Mesothelial cell of epicardium (in vitro differentiated cells): ENCODE measurements at regions not wholly inside any gene's neighbourhood (a gene's known extent, or its start where the extent isn't known, plus 50 kb on each side); places are given as distances from the start of the nearest gene placed in this dataset.
A peak's percentile ranks its signal among the peaks of the same experiment; 100 is the strongest.

Experiments
- DNase-seq, 2 experiments: peaks; one replicate each; pipeline ENCODE4 v3.0.0; 2021; ENCODE audit warnings: low spot score in 2 of 2; ENCODE audit not compliant: unreplicated experiment in 2 of 2
- H3K27ac Mint-ChIP-seq: 2 replicates; pipeline ENCODE4 v1.8.0; 2021; ENCODE audit warnings: mixed read lengths
- H3K27me3 Mint-ChIP-seq: 2 replicates; pipeline ENCODE4 v1.8.0; 2021; ENCODE audit warnings: low read depth, mixed read lengths
- H3K36me3 Mint-ChIP-seq: 2 replicates; pipeline ENCODE4 v1.8.0; 2021; ENCODE audit warnings: mixed read lengths
- H3K4me1 Mint-ChIP-seq: 2 replicates; pipeline ENCODE4 v1.8.0; 2021; ENCODE audit warnings: mixed read lengths
- H3K4me3 Mint-ChIP-seq: 2 replicates; pipeline ENCODE4 v1.8.0; 2021; ENCODE audit warnings: mild to moderate bottlenecking, moderate library complexity, mixed read lengths
- H3K9me3 Mint-ChIP-seq: 2 replicates; pipeline ENCODE4 v1.8.0; 2021; ENCODE audit warnings: mixed read lengths
- CTCF ChIP-seq: fragments of 200-600 bp; sonication (generic); IDR thresholded peaks from one replicate; pipeline ENCODE4 v1.5.0; 2021; ENCODE audit warnings: antibody characterized with exemption; ENCODE audit not compliant: unreplicated experiment

- H3K9me3 Mint-ChIP-seq: peaks cover 38% of the 10 kb centered on the region
- no peaks in the 10 kb centered on the region for H3K27me3 Mint-ChIP-seq
- H3K36me3 Mint-ChIP-seq: peaks cover 5% of the 10 kb centered on the region
- no peak for DNase-seq
- no peak overlapping the region for H3K27ac Mint-ChIP-seq
- peaks cover 12% of the 10 kb centered on the region for H3K4me1 Mint-ChIP-seq
- no peak for TF ChIP-seq CTCF
- no peak overlapping the region for H3K4me3 Mint-ChIP-seq
Measured at GRCh38 chr12:93964936-93965335, 183.4 kb upstream of the PLXNC1 start.

GRCh38 chr12:93966516-93967133 is 181.8 kb upstream of the PLXNC1 start:
- Mint-ChIP-seq H3K9me3 (peaks cover 28% of the 10 kb centered on the region), H3K4me1 (peaks cover 23% of the 10 kb centered on the region), H3K27me3 (no peaks in the 10 kb centered on the region), H3K36me3 (no peaks in the 10 kb centered on the region), H3K27ac (no peak overlapping the region), H3K4me3 (no peak overlapping the region)
- no peak for TF ChIP-seq CTCF
- DNase-seq: no peak

GRCh38 chr12:93967454-93967853 is 180.9 kb upstream of the PLXNC1 start:
- H3K4me1 Mint-ChIP-seq: peaks cover 27% of the 10 kb centered on the region
- DNase-seq: no peak
- H3K4me3 Mint-ChIP-seq: no peak overlapping the region
- H3K27ac Mint-ChIP-seq: peak overlapping the region; percentile 8
- H3K36me3 Mint-ChIP-seq: no peaks in the 10 kb centered on the region
- peaks cover 26% of the 10 kb centered on the region for H3K9me3 Mint-ChIP-seq
- TF ChIP-seq CTCF: no peak
- H3K27me3 Mint-ChIP-seq: no peaks in the 10 kb centered on the region

- Mint-ChIP-seq H3K27me3 (no peaks in the 10 kb centered on the region), H3K27ac (no peak overlapping the region), H3K36me3 (no peaks in the 10 kb centered on the region), H3K4me1 (peaks cover 27% of the 10 kb centered on the region), H3K4me3 (no peak overlapping the region), H3K9me3 (peaks cover 14% of the 10 kb centered on the region)
- TF ChIP-seq CTCF: no peak
- no peak for DNase-seq
Measured at GRCh38 chr12:93968536-93969285, 179.7 kb upstream of the PLXNC1 start.

- TF ChIP-seq CTCF: no peak
- Mint-ChIP-seq H3K27ac (no peak overlapping the region), H3K4me3 (no peak overlapping the region), H3K4me1 (peaks cover 27% of the 10 kb centered on the region), H3K36me3 (no peaks in the 10 kb centered on the region), H3K9me3 (peaks cover 9% of the 10 kb centered on the region), H3K27me3 (no peaks in the 10 kb centered on the region)
- DNase-seq: no peak
Measured at GRCh38 chr12:93970900-93971688, 177.3 kb upstream of the PLXNC1 start.
